ENCODE measurements at regions not wholly inside any gene's neighbourhood (a gene's known extent, or its start where the extent isn't known, plus 50 kb on each side); places are given as distances from the start of the nearest gene placed in this dataset.
"Not testable (repeated sequence)": the region's sequence is repeated elsewhere in the genome, so short reads cannot be mapped to it uniquely, and the experiment has no call there.

GRCh38 chr6:27531772-27532459, 59.0 kb upstream of the ZNF184 start:
- ATAC-seq (no peak), DNase-seq (no peak)
- no peak for TF ChIP-seq CTCF (IDR thresholded peaks at IDR 0.05)
- 85 to 88% methylated on average over 17 of the region's 17 CpGs for WGBS, 2 donors
- Histone ChIP-seq H3K4me3 (no peak overlapping the region), H3K9me3 (peaks cover 0 to 6% (median 0%) of the 10 kb centered on the region in 11 donors), H3K27ac (no peak overlapping the region), H3K4me1 (no peaks in the 10 kb centered on the region), H3K36me3 (no peaks in the 10 kb centered on the region), H3K27me3 (peaks cover 0 to 82% (median 60%) of the 10 kb centered on the region in 7 donors)
- intact Hi-C loops (cut with DNase I): loop anchor here in 1 of 10 donors (10.0 kb wide), 1 partner anchor 213 kb away; no protein-coding TSS in a partner anchor

- ATAC-seq, H3K4me3 ChIP-seq: not testable (repeated sequence)
- intact Hi-C loops (cut with DNase I): loop anchor here in 2 of 10 donors (10.0 kb wide), 2 partner anchors 155 to 215 kb away; no protein-coding TSS in a partner anchor
Measured at GRCh38 chr6:27529796-27530195, 56.9 kb upstream of the ZNF184 start.

GRCh38 chr6:27528714-27529113, 55.8 kb upstream of the ZNF184 start:
- TF ChIP-seq CTCF (IDR thresholded peaks at IDR 0.05): no peak
- intact Hi-C loops (cut with DNase I): loop anchor here in 1 of 10 donors (10.0 kb wide), 1 partner anchor 156 kb away; no protein-coding TSS in a partner anchor
- Histone ChIP-seq H3K27me3 (peaks cover 0 to 50% (median 36%) of the 10 kb centered on the region in 7 donors), H3K4me3 (no peak overlapping the region), H3K9me3 (peaks cover 0 to 6% (median 0%) of the 10 kb centered on the region in 11 donors), H3K27ac (no peak overlapping the region), H3K36me3 (no peaks in the 10 kb centered on the region), H3K4me1 (no peaks in the 10 kb centered on the region)
- no peak for DNase-seq
- ATAC-seq: no peak

More at GRCh38 chr6:27529796-27530195, 56.9 kb upstream of the ZNF184 start:
- not testable (repeated sequence) for H3K4me1 ChIP-seq, H3K27ac ChIP-seq, H3K9me3 ChIP-seq, DNase-seq, H3K36me3 ChIP-seq
- H3K27me3 ChIP-seq: peaks cover 0 to 61% (median 45%) of the 10 kb centered on the region in 7 donors
- WGBS, 2 donors: 82 to 84% methylated on average over 18 to 21 of the region's 24 CpGs

All from heart right ventricle (tissue), 16 donors.